ENCODE measurements at regions not wholly inside any gene's neighbourhood (a gene's known extent, or its start where the extent isn't known, plus 50 kb on each side); places are given as distances from the start of the nearest gene placed in this dataset.

DNA sequence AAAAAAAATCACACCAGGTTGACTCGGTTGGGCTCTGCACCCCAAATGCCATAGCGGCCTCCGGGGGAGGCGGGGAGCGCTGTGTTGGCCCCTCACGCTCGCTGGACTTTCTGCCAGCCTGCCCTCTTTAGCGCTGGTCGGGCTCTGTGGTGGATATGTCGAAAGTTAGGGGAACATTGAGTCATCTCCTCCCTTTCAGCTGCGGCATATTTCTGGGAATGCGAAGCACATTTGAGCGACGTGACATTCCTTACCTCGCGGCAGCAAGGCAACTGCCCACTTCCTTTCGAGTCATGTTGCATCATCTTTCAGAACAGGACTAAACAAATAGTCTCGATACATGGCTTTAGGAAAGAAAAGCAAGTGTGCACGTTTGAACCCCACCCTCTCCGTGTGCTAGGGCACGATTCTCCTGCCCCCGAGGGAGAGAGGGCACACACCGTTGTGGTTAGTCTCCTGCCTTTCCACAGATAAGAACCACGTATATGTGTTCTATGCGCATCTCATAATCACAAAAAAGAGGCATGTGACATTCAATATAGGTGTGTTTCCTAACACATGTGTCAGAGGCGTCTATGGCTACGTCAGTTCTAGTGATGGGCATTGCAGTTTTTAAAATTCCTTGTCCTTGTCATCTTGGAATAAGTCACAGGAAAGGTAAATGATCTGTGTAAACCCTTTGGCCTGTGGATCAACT lies 105.9 kb upstream of the SLC45A1 start (continued):
- TF ChIP-seq ZNF260 (CRISPR knock-in tag; IDR thresholded peaks at IDR 0.05; ENCODE audit: borderline replicate concordance, low read depth) (no peak), TCF7L2 (IDR thresholded peaks at IDR 0.05; ENCODE audit: low read depth, low read length) (no peak), NCOR1 (IDR thresholded peaks at IDR 0.05; ENCODE audit: borderline replicate concordance, low read length) (peak; percentile 77; the same call in 1 of the 2 replicates), BRD4 (CRISPR knock-in tag; IDR thresholded peaks at IDR 0.05) (peak; percentile 99), ZNF883 (CRISPR knock-in tag; IDR thresholded peaks at IDR 0.05; ENCODE audit: not compliant biosample characterization) (no peak), TCF7 (IDR thresholded peaks at IDR 0.05; ENCODE audit: low read depth) (peak; percentile 90), ZFP91 (CRISPR knock-in tag; IDR thresholded peaks at IDR 0.05; ENCODE audit: borderline replicate concordance) (peak; percentile 90), ZNF253 (CRISPR knock-in tag; IDR thresholded peaks at IDR 0.05; ENCODE audit: borderline replicate concordance) (no peak), ZSCAN9 (CRISPR knock-in tag; IDR thresholded peaks at IDR 0.05; ENCODE audit: borderline replicate concordance) (peak; percentile 89; the same call in 1 of the 2 replicates), ZNF24 (IDR thresholded peaks at IDR 0.05) (0 out of 2 replicates have a peak, but pooled peaks have one; percentile 21), CBX5 (CRISPR knock-in tag; IDR thresholded peaks at IDR 0.05; ENCODE audit: borderline replicate concordance) (peak; percentile 98; the same call in 1 of the 2 replicates), ELF1 (CRISPR knock-in tag; IDR thresholded peaks at IDR 0.05) (peak; percentile 81), MAZ (IDR thresholded peaks at IDR 0.05; ENCODE audit: borderline replicate concordance, low read depth, low read length) (no peak), MAZ (CRISPR knock-in tag; IDR thresholded peaks at IDR 0.05; ENCODE audit: low read depth) (peak; percentile 80), ZNF557 (CRISPR knock-in tag; IDR thresholded peaks at IDR 0.05) (0 out of 2 replicates have a peak, but pooled peaks have one; percentile 58), SNRNP70 (IDR thresholded peaks at IDR 0.05; ENCODE audit: low read depth, low read length) (no peak), RXRA (CRISPR knock-in tag; IDR thresholded peaks at IDR 0.05) (peak; percentile 96), CEBPG (CRISPR knock-in tag; IDR thresholded peaks at IDR 0.05) (peak; percentile 100)
- TF ChIP-seq, protein P1, sequence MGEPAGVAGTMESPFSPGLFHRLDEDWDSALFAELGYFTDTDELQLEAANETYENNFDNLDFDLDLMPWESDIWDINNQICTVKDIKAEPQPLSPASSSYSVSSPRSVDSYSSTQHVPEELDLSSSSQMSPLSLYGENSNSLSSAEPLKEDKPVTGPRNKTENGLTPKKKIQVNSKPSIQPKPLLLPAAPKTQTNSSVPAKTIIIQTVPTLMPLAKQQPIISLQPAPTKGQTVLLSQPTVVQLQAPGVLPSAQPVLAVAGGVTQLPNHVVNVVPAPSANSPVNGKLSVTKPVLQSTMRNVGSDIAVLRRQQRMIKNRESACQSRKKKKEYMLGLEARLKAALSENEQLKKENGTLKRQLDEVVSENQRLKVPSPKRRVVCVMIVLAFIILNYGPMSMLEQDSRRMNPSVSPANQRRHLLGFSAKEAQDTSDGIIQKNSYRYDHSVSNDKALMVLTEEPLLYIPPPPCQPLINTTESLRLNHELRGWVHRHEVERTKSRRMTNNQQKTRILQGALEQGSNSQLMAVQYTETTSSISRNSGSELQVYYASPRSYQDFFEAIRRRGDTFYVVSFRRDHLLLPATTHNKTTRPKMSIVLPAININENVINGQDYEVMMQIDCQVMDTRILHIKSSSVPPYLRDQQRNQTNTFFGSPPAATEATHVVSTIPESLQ (CRISPR knock-in tag; conservative IDR thresholded peaks at IDR 0.05) = no peak
- TF ChIP-seq, protein P2, sequence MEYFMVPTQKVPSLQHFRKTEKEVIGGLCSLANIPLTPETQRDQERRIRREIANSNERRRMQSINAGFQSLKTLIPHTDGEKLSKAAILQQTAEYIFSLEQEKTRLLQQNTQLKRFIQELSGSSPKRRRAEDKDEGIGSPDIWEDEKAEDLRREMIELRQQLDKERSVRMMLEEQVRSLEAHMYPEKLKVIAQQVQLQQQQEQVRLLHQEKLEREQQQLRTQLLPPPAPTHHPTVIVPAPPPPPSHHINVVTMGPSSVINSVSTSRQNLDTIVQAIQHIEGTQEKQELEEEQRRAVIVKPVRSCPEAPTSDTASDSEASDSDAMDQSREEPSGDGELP (IDR thresholded peaks at IDR 0.05; ENCODE audit: borderline replicate concordance, low read depth) = peak; percentile 93; the same call in 1 of the 2 replicates
- TF ChIP-seq, protein P3, sequence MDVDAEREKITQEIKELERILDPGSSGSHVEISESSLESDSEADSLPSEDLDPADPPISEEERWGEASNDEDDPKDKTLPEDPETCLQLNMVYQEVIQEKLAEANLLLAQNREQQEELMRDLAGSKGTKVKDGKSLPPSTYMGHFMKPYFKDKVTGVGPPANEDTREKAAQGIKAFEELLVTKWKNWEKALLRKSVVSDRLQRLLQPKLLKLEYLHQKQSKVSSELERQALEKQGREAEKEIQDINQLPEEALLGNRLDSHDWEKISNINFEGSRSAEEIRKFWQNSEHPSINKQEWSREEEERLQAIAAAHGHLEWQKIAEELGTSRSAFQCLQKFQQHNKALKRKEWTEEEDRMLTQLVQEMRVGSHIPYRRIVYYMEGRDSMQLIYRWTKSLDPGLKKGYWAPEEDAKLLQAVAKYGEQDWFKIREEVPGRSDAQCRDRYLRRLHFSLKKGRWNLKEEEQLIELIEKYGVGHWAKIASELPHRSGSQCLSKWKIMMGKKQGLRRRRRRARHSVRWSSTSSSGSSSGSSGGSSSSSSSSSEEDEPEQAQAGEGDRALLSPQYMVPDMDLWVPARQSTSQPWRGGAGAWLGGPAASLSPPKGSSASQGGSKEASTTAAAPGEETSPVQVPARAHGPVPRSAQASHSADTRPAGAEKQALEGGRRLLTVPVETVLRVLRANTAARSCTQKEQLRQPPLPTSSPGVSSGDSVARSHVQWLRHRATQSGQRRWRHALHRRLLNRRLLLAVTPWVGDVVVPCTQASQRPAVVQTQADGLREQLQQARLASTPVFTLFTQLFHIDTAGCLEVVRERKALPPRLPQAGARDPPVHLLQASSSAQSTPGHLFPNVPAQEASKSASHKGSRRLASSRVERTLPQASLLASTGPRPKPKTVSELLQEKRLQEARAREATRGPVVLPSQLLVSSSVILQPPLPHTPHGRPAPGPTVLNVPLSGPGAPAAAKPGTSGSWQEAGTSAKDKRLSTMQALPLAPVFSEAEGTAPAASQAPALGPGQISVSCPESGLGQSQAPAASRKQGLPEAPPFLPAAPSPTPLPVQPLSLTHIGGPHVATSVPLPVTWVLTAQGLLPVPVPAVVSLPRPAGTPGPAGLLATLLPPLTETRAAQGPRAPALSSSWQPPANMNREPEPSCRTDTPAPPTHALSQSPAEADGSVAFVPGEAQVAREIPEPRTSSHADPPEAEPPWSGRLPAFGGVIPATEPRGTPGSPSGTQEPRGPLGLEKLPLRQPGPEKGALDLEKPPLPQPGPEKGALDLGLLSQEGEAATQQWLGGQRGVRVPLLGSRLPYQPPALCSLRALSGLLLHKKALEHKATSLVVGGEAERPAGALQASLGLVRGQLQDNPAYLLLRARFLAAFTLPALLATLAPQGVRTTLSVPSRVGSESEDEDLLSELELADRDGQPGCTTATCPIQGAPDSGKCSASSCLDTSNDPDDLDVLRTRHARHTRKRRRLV (CRISPR knock-in tag; IDR thresholded peaks at IDR 0.05) = peak; percentile 90
